Myocyte (in vitro differentiated cells): ENCODE measurements at regions not wholly inside any gene's neighbourhood (a gene's known extent, or its start where the extent isn't known, plus 50 kb on each side); places are given as distances from the start of the nearest gene placed in this dataset.

ENCODE experiments used
- DNase-seq: peaks from one replicate; pipeline ENCODE4 v3.0.0-alpha.2; 2012; ENCODE audit warnings: low read depth

GRCh38 chr6:105622226-105622625, 219.3 kb upstream of the PREP start:
- DNase-seq: no peak

- no peak for DNase-seq
Observed at GRCh38 chr6:105621564-105622175, 218.8 kb upstream of the PREP start.

- no peak for DNase-seq
Observed at GRCh38 chr6:105620878-105621277, 218.0 kb upstream of the PREP start.

- DNase-seq: no peak
Observed at GRCh38 chr6:105619971-105620741, 217.3 kb upstream of the PREP start.

GRCh38 chr6:105618247-105618646, 215.4 kb upstream of the PREP start:
- DNase-seq: no peak

GRCh38 chr6:105616521-105616920, 213.6 kb upstream of the PREP start:
- no peak for DNase-seq

- no peak for DNase-seq
Observed at GRCh38 chr6:105611606-105612005, 208.7 kb upstream of the PREP start.

- no peak for DNase-seq
Observed at GRCh38 chr6:105609375-105609991, 206.6 kb upstream of the PREP start.

- DNase-seq: peak; percentile 76
Observed at GRCh38 chr6:105608711-105609374, 206.0 kb upstream of the PREP start.

- DNase-seq: peak; percentile 34
Observed at GRCh38 chr6:105607636-105608621, 205.0 kb upstream of the PREP start.

- DNase-seq: peak; percentile 84
Observed at GRCh38 chr6:105606831-105607463, 204.1 kb upstream of the PREP start.

GRCh38 chr6:105604587-105604884, 201.7 kb upstream of the PREP start:
- DNase-seq: peak; percentile 32

- DNase-seq: peak; percentile 69
Observed at GRCh38 chr6:105603788-105604586, 201.1 kb upstream of the PREP start.

GRCh38 chr6:105601541-105602236, 198.8 kb upstream of the PREP start:
- peak; percentile 94 for DNase-seq

GRCh38 chr6:105600336-105601260, 197.7 kb upstream of the PREP start:
- no peak for DNase-seq

- no peak for DNase-seq
Observed at GRCh38 chr6:105598264-105598663, 195.4 kb upstream of the PREP start.

- peak; percentile 77 for DNase-seq
Observed at GRCh38 chr6:105596284-105596755, 193.4 kb upstream of the PREP start.

- DNase-seq: no peak
Observed at GRCh38 chr6:105595829-105596228, 192.9 kb upstream of the PREP start.
